ENCODE measurements at regions not wholly inside any gene's neighbourhood (a gene's known extent, or its start where the extent isn't known, plus 50 kb on each side); places are given as distances from the start of the nearest gene placed in this dataset.

GRCh38 chr2:65766768-65767267 is 334.4 kb upstream of the SPRED2 start:
- Histone ChIP-seq H2AFZ (ENCODE audit: low read length) (no peak overlapping the region), H3K27ac (ENCODE audit: low read length) (no peak overlapping the region), H3K27me3 (replicated peaks; ENCODE audit: insufficient read depth, low read length) (no peaks in the 10 kb centered on the region), H3F3A (ENCODE audit: insufficient read depth, low read length) (no peaks in the 10 kb centered on the region), H3K9me3 (replicated peaks; ENCODE audit: insufficient read depth, low read length) (no peaks in the 10 kb centered on the region), H3K9ac (ENCODE audit: low read length) (no peak overlapping the region), H3K4me2 (ENCODE audit: low read depth, low read length) (no peak overlapping the region), H3K36me3 (replicated peaks; ENCODE audit: insufficient read depth, low read length) (no peaks in the 10 kb centered on the region), H3K4me3 (ENCODE audit: low read length) (no peak overlapping the region), H3K4me1 (ENCODE audit: low read length) (no peaks in the 10 kb centered on the region), H3K9me2 (replicated peaks; ENCODE audit: insufficient read depth, low read length) (no peaks in the 10 kb centered on the region), H4K20me1 (ENCODE audit: insufficient read depth, low read length) (no peaks in the 10 kb centered on the region), H3K79me2 (ENCODE audit: low read length) (no peaks in the 10 kb centered on the region)
- TF ChIP-seq CTCF (IDR thresholded peaks at IDR 0.05; ENCODE audit: low read length) (no peak), EZH2 (optimal IDR thresholded peaks at IDR 0.05; ENCODE audit: low read depth, low read length) (no peak), EZH2phosphoT487 (IDR thresholded peaks at IDR 0.05; ENCODE audit: low read length) (no peak)
- no peak for DNase-seq

- Histone ChIP-seq H3K4me3 (ENCODE audit: low read length) (no peak overlapping the region), H3K9ac (ENCODE audit: low read length) (no peak overlapping the region), H3F3A (ENCODE audit: insufficient read depth, low read length) (no peaks in the 10 kb centered on the region), H3K27me3 (replicated peaks; ENCODE audit: insufficient read depth, low read length) (no peaks in the 10 kb centered on the region), H3K4me1 (ENCODE audit: low read length) (no peaks in the 10 kb centered on the region), H2AFZ (ENCODE audit: low read length) (no peak overlapping the region), H3K9me3 (replicated peaks; ENCODE audit: insufficient read depth, low read length) (no peaks in the 10 kb centered on the region), H3K79me2 (ENCODE audit: low read length) (no peaks in the 10 kb centered on the region), H3K27ac (ENCODE audit: low read length) (no peak overlapping the region), H3K9me2 (replicated peaks; ENCODE audit: insufficient read depth, low read length) (no peaks in the 10 kb centered on the region), H4K20me1 (ENCODE audit: insufficient read depth, low read length) (no peaks in the 10 kb centered on the region), H3K4me2 (ENCODE audit: low read depth, low read length) (no peak overlapping the region), H3K36me3 (replicated peaks; ENCODE audit: insufficient read depth, low read length) (no peaks in the 10 kb centered on the region)
- no peak for DNase-seq
- no peak for TF ChIP-seq CTCF (IDR thresholded peaks at IDR 0.05; ENCODE audit: low read length)
- TF ChIP-seq EZH2 (optimal IDR thresholded peaks at IDR 0.05; ENCODE audit: low read depth, low read length) = no peak
- TF ChIP-seq EZH2phosphoT487 (IDR thresholded peaks at IDR 0.05; ENCODE audit: low read length) = no peak
These were observed 333.0 kb upstream of the SPRED2 start for GRCh38 chr2:65765376-65765775.

GRCh38 chr2:65762068-65762467 is 329.7 kb upstream of the SPRED2 start:
- no peak overlapping the region for H2AFZ ChIP-seq (ENCODE audit: low read length)
- no peak overlapping the region for H3K27ac ChIP-seq (ENCODE audit: low read length)
- no peaks in the 10 kb centered on the region for H3K9me2 ChIP-seq (replicated peaks; ENCODE audit: insufficient read depth, low read length)
- no peaks in the 10 kb centered on the region for H3K27me3 ChIP-seq (replicated peaks; ENCODE audit: insufficient read depth, low read length)
- H3K36me3 ChIP-seq (replicated peaks; ENCODE audit: insufficient read depth, low read length) = no peaks in the 10 kb centered on the region
- H3K9me3 ChIP-seq (replicated peaks; ENCODE audit: insufficient read depth, low read length) = no peaks in the 10 kb centered on the region
- H3K79me2 ChIP-seq (ENCODE audit: low read length) = no peaks in the 10 kb centered on the region
- no peak for TF ChIP-seq CTCF (IDR thresholded peaks at IDR 0.05; ENCODE audit: low read length)
- TF ChIP-seq EZH2 (optimal IDR thresholded peaks at IDR 0.05; ENCODE audit: low read depth, low read length) = no peak
- TF ChIP-seq EZH2phosphoT487 (IDR thresholded peaks at IDR 0.05; ENCODE audit: low read length) = no peak
- H3K4me2 ChIP-seq (ENCODE audit: low read depth, low read length) = no peak overlapping the region
- DNase-seq = no peak
- no peaks in the 10 kb centered on the region for H3K4me1 ChIP-seq (ENCODE audit: low read length)
- no peak overlapping the region for H3K4me3 ChIP-seq (ENCODE audit: low read length)
- no peak overlapping the region for H3K9ac ChIP-seq (ENCODE audit: low read length)
- H4K20me1 ChIP-seq (ENCODE audit: insufficient read depth, low read length) = no peaks in the 10 kb centered on the region
- no peaks in the 10 kb centered on the region for H3F3A ChIP-seq (ENCODE audit: insufficient read depth, low read length)
